Astrocyte (in vitro differentiated cells and primary cell): ENCODE measurements at regions not wholly inside any gene's neighbourhood (a gene's known extent, or its start where the extent isn't known, plus 50 kb on each side); places are given as distances from the start of the nearest gene placed in this dataset.

Experiments used
- CTCF ChIP-seq: IDR thresholded peaks from 2 replicates; pipeline ENCODE4 v1.5.1; 2011; ENCODE audit warnings: low read depth, mild to moderate bottlenecking, inconsistent platforms, low read length, moderate library complexity; ENCODE audit not compliant: insufficient read depth
- EZH2 ChIP-seq: IDR thresholded peaks from 2 replicates; pipeline ENCODE4 v1.6.1; 2012; ENCODE audit warnings: mild to moderate bottlenecking, low read length, inconsistent platforms; ENCODE audit not compliant: insufficient read depth

DNA sequence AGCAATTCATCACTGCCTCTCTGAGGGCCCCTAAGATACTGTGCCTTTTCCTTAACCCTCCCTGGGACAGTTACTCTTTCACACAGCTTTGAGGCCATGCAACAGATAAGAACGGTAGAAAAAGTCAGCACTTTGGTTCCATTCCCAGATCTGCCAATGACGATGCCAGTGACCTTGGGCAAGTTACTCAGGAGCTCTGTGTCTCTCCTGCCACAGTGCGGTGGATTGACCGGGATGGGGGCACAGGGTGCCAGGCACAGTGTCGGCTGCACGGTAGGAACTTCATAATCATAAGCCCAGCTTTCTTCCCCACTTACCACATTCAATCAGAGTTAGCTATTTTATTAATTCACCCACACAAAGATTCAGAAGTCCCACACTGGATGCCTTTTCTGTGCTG lies 1041.8 kb downstream of the TBC1D22A start:
- no peak for TF ChIP-seq CTCF
- no peak for TF ChIP-seq EZH2
